T1000 (cell line): ENCODE measurements at regions not wholly inside any gene's neighbourhood (a gene's known extent, or its start where the extent isn't known, plus 50 kb on each side); places are given as distances from the start of the nearest gene placed in this dataset.
"Not testable (repeated sequence)": the region's sequence is repeated elsewhere in the genome, so short reads cannot be mapped to it uniquely, and the experiment has no call there.

Experiments used
- DNase-seq: peaks from one replicate; lab custom pipeline; 2025; ENCODE audit warnings: mixed read lengths; lab: John Stamatoyannopoulos, UW

DNA sequence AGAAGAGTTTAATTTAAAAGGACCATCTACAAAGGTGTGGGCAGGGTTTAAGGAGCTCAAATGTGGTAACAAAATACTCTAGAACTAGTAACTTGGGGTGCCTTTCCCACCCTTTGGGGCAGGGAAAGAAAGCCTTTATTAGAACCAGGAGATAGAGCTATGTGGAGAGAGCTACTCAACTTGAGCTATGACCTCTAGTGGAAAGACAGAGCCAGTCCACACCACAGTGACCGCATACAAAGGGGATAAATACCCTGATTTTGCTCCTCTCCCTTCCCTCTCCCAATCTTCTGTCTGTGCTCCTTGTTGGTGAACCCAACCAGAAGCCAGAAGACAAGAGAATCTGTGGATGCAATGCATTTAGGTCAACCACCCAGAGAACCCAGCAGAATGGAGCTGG, 54.4 kb upstream of the JAK1 start:
- DNase-seq = no peak

DNA sequence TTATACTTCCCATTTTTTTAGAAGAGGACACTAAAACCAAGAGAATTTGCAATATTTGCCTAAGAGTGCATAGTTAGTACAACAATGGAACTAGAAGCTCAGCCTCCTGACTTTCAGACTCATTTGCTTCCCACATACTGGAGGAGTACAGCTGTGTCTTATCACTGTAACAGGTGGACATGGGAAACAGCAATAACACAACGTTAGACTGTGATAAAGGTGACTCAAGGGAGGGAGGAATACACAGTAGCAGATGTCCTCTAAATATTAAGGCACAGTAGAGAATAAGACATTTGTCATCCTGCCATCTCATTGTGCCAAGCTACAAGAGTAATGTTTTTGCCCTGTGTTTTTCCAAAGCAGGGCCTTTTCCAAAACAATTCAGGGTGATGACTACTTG, 55.4 kb upstream of the JAK1 start:
- DNase-seq = no peak

DNA sequence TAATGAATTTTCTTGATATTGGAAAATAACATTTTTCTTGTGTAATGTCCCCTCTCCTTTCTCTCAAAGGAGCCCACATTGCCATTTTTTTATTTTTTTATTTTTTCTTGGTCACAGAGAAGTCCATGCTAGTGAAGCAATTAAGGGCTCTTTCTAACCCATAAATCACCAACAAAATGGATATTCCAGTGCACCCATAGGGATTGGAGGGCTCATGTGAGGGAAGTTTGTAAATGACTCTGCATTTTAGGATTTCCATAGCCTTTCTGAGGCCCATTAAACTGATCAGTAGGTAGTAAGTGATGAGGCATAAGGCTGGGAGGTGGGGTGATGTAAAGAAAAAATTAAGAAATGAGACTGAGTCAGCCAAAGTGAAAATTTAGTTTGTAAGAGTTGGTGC, 55.9 kb upstream of the JAK1 start:
- no peak for DNase-seq

DNA sequence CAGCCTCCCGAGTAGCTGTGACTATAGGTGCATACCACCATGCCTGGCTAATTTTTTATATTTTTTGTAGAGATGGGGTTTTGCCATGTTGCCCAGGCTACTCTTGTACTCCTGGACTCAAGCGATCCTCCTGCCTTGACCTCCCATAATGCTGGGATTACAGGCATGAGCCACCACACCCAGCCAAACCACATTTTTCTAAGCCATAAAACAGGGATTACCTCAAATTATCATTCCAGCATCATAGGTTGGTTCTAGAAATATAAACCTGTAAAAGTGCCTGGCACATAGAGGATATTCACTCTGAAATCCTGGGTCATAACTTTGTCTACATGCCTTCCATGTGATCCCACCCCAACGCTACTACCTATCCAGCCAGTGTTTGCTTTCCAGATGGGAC, 59.4 kb upstream of the JAK1 start:
- DNase-seq = no peak

DNA sequence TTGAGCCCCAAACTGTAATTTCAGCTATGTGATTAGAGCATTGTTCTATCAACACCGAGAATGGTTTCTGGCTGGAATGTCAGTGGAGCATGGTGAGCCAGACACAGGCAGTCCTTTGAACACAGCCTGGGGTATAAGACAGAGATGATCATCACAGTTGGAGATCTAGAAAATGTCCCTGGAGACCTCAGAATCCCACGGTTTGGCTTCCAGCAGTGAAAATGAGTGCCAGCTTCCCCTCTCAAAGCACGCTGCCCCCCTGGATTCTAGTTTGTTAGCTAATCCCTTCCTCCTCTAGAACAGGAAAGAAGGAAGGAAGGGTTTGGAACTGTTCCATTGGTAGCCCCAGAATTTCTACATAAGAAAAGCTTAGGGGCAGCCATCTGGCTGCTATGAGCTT, 59.9 kb upstream of the JAK1 start:
- DNase-seq = no peak

DNA sequence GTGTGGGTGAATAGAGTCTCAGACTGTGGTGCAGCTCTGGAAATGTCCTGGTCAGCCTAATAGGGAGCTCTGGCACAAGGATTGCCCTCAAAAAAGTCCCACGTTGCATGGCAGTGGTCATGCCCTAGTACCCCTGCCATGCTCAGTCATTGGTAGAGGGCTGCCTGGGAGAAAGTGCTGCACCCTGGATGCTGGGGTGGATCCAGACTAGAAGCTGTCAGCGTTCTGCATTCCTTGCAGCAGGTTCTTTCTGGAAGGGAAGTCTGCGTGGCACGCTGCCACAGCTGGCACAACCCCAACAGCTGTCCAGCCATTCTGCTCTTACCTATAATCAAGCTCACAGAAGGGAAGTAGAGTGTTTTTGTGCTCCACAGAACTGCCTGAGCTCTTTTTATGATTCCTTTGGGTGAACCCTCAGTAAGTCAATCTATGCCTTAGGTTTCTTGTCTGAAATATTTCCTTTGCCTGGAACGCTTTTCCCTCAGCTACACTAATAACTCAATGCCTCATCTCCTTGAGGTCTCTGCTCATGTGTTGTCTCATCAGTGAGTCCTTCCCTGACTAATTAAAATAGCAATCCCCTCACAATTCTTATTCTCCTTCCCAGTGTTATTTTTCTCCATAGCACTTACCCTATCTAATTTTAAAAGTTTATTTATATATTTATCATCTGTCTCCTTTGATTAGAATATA, 61.5 kb upstream of the JAK1 start:
- no peak for DNase-seq

DNA sequence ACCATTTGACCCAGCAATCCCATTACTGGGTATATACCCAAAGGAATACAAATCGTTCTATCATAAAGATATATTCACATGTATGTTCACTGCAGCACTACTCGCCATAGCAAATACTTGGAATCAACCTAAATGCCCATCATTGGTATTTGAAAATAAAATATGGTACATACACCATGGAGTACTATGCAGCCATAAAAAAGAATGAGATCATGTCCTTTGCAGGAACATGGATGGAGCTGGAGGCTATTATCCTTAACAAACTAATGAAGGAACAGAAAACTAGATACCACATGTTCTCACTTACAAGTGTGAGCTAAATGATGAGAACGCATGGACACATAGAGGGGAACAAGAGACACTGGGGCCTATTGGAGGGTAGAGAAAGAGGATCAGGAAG, 63.1 kb upstream of the JAK1 start:
- not testable (repeated sequence) for DNase-seq

DNA sequence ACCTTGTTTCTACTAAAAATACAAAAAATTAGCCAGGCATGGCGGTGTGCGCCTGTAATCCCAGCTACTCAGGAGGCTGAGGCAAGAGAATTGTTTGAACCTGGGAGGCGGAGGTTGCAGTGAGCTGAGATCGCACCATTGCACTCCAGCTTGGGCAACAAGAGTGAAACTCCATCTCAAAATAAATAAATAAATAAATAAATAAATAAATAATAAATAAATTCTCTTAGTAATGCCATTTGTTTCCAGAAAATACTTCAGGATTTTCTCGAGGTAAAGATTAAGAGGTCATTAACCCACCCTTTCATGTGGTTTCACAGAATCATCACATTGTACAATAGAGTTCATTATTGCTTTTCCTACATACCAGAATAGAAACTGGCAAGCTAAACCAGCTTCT, 68.5 kb upstream of the JAK1 start:
- DNase-seq = not testable (repeated sequence)

DNA sequence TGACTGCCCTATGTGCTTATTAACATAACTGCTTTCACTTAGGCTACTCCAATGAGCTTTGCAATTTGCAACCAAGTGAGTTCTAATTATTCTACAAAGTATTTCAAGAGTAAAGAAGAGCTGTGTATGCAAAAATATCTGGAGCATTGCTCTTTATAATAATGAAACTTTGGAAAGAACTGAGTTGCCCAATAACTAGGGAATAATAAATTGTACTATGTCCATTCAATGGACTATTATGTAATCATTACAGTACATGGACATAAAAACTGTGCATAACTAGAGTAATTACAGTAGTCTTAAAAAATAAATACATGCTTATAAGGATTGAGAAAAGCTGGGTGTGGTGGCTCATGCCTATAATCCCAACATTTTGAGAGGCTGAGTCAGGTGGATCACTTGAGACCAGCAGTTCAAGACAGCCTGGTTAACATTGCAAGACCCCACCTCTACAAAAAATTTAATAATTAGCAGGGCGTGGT, 70.3 kb upstream of the JAK1 start:
- no peak for DNase-seq

DNA sequence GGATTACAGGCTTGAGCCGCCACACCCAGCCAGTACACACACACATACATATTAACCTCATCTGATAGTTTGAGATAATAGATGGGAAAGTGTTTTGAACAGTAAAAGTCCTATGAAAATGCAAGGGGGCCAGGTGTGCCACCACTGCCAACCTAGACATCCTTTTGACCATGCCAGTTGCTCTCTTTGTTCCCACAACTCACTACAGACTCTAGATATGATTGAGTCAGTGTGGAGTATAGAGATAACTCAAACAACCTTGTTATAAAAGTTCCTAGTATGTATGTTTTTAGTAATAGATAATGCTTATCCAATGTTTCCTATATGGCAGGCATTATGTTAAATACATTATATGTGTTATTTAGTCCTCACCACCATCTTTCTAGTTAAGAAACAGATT, 72.7 kb upstream of the JAK1 start:
- no peak for DNase-seq

DNA sequence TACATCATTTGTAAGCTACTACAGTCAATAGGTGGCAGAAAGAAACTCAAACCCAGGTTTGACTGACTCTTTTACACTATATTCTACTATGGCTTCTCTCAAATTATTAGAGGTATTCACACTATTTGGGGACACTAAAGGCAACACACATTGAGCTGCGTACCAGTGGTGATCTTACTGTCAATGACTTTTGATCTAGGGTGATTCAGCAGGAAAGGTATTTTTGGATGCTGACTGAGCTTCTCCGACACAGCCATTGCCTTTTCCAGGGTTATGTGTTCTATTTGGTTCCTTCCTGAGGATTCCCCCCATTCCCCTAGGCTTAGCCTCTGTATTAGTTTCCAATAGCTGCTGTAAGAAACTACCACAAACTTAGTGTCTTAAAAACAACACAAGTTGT, 73.2 kb upstream of the JAK1 start:
- no peak for DNase-seq

DNA sequence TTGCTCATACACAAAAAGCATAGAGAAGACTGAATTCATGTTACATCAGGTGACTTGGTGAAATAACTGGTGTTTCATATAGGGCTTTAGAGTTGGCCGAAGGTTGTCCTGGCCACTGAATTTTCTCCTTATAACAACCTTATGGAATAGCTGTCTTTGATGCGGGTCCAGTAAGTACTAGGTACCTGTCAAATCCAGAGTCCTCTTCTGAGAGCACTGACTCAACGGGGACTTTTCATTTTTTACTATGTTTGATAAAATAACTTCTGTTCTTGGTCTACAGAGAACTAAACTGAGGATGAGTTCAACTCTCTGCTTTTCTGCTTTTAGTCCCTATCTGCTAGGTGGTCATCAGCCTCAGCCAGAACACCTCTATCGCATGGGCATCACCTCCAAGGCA, 76.1 kb upstream of the JAK1 start:
- DNase-seq = no peak

DNA sequence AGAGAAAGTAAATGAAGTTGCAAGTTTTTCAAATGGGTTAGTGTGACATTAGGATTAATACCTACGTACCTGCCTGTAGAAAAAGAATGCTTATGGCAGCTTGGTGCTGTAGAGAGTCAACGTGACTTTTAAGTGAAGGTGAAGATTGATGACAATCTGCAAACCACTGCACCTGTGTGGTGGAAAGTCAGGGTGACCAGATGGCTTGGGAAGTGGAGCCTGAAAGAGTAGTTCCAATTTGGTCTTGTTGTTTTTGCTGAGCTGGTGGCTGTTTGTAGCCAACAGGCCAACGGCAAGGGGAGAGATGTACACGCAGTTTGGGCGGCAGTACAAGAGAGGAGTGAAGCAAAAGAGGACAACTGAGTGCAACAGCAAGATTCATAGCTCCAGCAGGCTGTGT, 78.1 kb upstream of the JAK1 start:
- no peak for DNase-seq

DNA sequence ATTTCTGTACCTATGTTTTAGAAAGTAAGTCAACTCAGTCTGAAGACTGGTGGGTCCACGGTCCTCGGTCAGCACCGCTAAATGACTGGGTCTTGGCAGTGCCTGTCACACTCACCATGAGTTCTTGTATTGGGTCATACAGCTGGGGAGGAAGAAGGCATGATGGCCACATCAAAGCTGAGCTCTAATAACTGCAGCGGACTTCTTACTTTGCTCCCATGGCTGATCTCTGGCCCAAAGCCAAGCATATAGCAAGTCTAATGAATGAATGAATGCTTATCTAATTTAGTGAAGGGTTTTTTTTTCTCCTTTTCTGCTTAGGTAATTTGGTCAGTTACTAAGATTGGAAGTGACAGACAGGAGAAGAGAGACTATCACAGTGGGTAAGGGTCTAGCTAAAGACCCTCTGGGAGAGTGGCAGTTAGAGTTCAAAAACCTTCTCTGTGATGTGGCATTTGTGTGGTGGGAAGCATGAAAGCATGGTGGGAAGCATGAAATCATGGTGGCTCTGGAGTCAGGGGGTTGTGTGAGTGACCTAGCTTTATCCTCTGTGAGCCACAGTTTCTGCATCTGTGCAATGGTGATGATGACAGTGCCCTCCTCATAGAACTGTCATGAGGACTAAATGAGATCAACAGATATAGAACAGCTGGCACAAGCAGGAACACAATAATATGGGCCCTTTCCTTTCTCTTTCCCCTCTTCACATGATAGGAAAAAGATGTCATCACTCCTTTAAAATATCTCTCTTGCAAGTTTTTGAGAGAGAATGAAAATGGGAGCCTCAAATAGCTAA, 78.9 kb upstream of the JAK1 start:
- no peak for DNase-seq

DNA sequence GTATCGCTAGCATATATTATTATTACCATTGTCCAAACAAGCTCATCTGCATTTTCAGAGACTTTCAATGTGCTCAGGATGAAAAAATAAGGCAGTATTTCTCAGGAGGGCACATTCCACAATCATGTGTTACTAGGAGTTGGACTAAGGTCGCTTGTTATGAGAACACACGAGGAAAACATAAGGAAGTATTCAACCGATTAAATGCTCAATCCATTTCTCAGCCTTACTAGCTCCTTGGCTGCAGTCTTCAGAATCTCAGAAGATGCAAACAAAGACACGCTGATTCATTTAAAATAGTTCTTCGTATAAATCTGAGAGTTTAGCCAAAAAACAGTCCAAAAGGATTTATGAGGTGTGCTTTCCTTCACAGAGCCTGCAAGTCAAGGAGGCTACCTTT, 82.0 kb upstream of the JAK1 start:
- DNase-seq = no peak

DNA sequence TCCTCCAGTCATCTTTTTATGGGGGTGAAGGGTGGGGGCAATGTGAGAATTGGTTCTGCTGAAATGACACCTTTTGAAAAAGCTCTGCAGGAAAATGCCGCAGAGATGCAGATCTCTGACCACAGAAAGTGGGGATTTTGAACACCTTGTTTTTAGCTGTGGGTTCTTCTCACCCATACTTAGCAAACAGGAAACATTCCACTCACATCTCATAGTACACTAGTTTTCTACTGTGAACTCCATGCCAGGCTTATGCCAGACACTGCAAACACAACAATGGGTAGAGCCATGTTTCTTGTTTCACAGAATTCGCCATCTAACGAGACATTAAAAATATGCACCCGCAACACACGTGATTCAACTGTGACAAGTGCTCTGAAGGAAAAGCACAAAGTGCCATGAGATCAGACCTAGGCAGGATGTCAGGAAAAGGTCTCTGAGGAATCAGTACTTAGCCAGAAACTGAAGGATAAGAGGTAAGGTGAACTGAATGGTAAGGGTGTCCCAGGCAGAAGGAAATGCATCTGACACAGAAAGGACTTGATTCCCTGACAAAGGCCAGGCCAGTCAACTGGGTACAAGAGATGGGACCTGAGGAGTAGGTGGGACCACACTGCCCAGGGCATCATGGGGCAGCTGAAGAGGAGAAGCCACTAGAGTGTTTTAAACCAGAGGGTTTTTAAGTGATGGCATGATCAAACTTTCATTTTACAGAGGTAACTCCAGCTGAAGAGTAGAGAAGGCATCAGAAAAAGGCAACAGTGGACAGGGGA, 83.8 kb upstream of the JAK1 start:
- no peak for DNase-seq

DNA sequence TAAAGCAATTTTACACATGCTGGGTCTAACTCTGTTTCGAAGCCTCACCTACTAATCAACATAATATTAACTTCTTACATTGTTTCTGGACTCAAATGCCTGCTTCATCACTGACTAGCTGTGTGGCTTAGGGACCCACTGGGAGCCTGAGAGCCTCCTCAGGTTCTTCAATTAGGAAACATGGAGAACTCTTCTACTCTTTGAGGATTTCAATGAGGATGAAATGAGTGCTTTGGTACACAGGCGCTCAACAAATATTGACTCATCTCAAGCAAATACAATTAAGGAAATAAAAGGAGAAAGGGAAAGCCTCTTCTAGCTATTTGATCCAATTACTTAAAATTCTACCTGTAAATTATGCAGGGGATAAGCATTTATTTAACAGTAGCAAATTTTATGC, 84.4 kb upstream of the JAK1 start:
- DNase-seq = no peak

DNA sequence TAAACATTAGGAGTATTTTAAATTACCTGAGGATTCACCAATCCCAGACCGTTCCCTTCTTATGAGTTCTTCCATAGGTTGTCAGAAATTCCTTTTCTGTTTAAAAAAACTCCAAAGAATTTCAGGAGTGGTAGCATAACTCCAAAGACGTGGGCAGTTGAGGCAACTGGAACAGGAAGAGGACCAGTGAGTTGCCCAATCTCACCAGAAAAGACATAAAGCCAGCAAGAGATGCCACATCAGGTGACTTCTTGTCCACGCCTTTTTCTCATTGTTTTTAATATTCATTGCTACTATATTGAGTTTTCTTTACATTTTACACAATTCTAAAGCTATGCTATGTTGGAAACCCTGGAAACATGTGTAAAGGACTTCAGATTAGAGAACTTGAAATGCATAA, 88.1 kb upstream of the JAK1 start:
- no peak for DNase-seq

DNA sequence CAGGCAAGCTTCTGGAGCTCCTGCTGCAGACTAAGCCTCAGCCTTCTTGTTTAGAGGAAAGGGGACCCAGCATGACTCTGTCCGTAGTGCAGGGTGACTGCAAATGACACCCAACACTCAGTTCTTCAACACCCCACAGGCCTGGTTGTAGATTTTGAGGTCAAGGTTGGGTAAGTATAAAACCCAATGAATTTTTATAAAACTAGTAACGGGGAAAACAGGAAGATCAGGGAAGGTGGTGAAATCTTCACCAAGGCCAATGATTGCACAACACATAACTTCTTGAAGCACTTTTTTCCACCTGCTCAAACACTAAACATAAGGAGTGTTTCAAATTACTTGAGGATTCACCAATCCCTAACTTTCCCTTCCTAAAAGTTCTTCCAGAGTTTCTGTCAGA, 89.4 kb upstream of the JAK1 start:
- DNase-seq = no peak

DNA sequence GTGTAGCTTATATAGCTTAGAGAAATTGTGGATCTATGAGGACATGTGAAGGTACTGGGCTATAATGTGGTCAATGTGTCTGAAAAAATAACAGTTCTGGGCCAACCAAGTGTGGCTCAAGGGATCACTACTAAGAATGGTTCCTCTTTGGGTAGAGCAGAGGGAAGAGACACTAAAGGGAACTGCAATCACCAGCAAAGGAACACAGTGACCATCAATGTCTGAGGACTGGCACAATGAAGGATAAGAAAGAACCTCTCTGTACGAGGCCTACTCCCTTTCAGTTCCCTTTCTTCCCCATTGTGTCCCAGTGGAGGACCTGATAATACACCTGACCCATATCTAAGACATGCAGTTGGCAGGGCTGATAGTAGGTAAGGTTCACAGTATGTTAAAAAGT, 89.9 kb upstream of the JAK1 start:
- no peak for DNase-seq

DNA sequence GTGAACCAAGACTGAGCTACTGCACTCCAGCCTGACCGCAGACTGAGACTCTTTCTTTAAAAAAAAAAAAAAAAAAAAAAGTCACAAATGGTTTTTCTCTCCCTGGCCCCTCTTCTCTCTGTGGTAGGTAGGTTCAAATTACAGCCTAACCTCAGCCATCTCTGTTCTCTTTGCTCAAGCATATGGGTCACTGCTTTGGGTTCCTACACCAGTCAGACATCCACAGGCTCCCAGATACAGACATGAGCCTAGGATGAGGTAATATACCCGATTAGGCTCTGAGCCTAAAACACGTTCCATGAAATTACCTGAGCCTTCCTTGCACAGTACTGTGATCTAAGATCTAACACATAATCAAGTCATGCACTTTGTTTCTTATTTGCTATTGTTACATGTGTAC, 90.5 kb upstream of the JAK1 start:
- DNase-seq = no peak

DNA sequence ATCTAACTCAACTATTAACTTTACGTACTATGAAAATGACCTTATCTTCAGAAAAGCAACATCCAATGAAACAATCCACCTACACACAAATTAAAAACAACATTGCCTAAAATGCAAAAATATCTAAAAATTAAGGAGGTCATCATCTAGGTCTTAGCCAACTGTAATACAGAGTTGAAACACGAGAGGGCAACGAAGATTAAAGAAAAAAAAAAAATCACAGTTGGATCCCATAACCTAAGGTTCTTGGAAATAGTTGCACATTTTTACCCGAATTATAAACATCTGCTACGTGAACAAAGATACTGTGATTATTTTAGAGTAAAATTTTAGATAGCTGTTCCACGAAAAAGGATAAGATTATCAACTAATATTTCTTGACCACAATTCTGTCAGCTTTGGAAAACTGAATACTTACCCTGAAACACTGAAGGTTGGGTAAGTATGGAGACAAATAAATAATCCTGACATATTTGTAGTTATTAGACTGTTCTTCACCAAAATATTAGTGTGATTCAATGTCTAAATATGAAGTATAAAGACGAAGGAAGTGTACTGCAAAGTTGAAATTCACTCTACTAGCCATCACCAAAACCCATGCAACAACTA, 88.0 kb upstream of the AK4 start:
- no peak for DNase-seq

DNA sequence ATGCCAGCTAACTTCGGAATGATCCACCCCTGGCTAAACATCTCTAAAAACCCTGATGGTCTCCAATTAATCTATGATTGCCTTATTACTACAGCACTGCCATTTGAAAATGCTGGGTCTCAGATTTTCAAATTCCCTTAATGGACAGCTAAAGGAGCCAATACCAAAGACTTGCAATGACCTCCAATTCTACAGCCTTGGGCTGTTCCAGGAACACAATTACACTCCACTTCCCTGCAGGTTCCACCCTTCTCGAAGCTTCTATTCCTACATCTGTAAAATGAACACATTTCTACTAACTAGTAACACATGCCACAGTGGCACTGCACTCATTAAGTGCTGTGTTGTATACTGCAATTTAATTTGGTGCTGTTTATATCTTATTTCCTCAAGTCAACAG, 85.7 kb upstream of the AK4 start:
- DNase-seq = no peak
